ENCODE measurements at regions not wholly inside any gene's neighbourhood (a gene's known extent, or its start where the extent isn't known, plus 50 kb on each side); places are given as distances from the start of the nearest gene placed in this dataset.
"Not testable (repeated sequence)": the region's sequence is repeated elsewhere in the genome, so short reads cannot be mapped to it uniquely, and the experiment has no call there.

- no peak for DNase-seq
Measured at GRCh38 chr6:74510878-74511277, 695.0 kb downstream of the COL12A1 start.

GRCh38 chr6:74507649-74508048 lies 698.2 kb downstream of the COL12A1 start:
- DNase-seq: no peak

GRCh38 chr6:74505391-74505790 lies 700.5 kb downstream of the COL12A1 start:
- DNase-seq: no peak

- DNase-seq: no peak
Measured at GRCh38 chr6:74504941-74505340, 700.9 kb downstream of the COL12A1 start.

GRCh38 chr6:74492587-74492986 lies 713.3 kb downstream of the COL12A1 start:
- no peak for DNase-seq

GRCh38 chr6:74491844-74492374 lies 713.9 kb downstream of the COL12A1 start:
- DNase-seq: no peak

- DNase-seq: not testable (repeated sequence)
Measured at GRCh38 chr6:74488726-74489125, 717.1 kb downstream of the COL12A1 start.

GRCh38 chr6:74482180-74482579 lies 723.7 kb downstream of the COL12A1 start:
- no peak for DNase-seq

- no peak for DNase-seq
Measured at GRCh38 chr6:74480561-74480960, 725.3 kb downstream of the COL12A1 start.

- no peak for DNase-seq
Measured at GRCh38 chr6:74479960-74480359, 725.9 kb downstream of the COL12A1 start.

- DNase-seq: no peak
Measured at GRCh38 chr6:74479420-74479819, 726.4 kb downstream of the COL12A1 start.

- not testable (repeated sequence) for DNase-seq
Measured at GRCh38 chr6:74474046-74474445, 731.8 kb downstream of the COL12A1 start.

GRCh38 chr6:74468552-74468951 lies 737.3 kb downstream of the COL12A1 start:
- not testable (repeated sequence) for DNase-seq

- no peak for DNase-seq
Measured at GRCh38 chr6:74467533-74468215, 738.2 kb downstream of the COL12A1 start.

GRCh38 chr6:74466572-74466971 lies 739.3 kb downstream of the COL12A1 start:
- no peak for DNase-seq

GRCh38 chr6:74459260-74459659 lies 746.6 kb downstream of the COL12A1 start:
- no peak for DNase-seq

- no peak for DNase-seq
Measured at GRCh38 chr6:74458536-74458935, 747.3 kb downstream of the COL12A1 start.

GRCh38 chr6:74455786-74456185 lies 750.1 kb downstream of the COL12A1 start:
- no peak for DNase-seq

- DNase-seq: no peak
Measured at GRCh38 chr6:74451953-74452352, 753.9 kb downstream of the COL12A1 start.

- no peak for DNase-seq
Measured at GRCh38 chr6:74448850-74449249, 752.8 kb downstream of the CD109 start.

- no peak for DNase-seq
Measured at GRCh38 chr6:74447013-74447412, 751.0 kb downstream of the CD109 start.

- no peak for DNase-seq
Measured at GRCh38 chr6:74439123-74439811, 743.3 kb downstream of the CD109 start.

- DNase-seq: not testable (repeated sequence)
Measured at GRCh38 chr6:74438395-74438794, 742.4 kb downstream of the CD109 start.

Measured in nucleus accumbens (tissue), 56 donors.